ENCODE measurements at regions not wholly inside any gene's neighbourhood (a gene's known extent, or its start where the extent isn't known, plus 50 kb on each side); places are given as distances from the start of the nearest gene placed in this dataset.

DNA sequence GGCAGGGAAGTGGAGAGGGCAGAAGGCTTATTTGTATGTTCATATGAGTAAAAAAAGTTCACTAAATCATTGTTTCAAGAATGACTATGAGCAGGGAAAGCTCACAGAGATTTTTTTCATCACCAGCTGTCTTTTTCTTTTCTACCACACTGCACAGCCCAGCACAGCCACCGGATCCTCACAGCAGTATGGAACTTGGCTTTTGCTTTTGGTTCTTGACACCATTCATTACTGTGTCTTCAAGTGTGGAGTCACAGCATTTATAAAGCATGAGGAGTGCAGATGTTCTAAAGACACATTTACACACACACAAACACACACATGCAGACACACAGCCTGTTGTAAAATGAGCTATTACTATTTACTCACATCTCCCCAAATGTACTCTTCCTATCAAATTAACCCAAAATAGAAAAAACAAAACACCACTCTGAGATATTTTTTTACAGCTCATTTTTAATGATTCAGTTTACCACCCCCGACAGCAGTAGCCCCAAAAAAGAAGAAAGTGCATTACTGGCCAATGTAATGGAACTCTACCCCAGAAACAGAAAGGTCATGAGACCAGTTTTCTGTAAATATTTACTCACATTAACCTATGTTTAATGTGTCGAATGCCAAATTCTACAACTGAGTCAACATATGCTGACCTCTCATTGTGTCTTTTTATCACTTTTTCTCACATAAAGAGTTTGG, 60.5 kb downstream of the BTG1 start:
- DNase-seq (ENCODE audit: low spot score) = no peak
- WGBS = 59% methylated on average over 3 of the region's 3 CpGs
- Histone ChIP-seq H3K36me3 (ENCODE audit: control insufficient read depth in 4 of 4, insufficient read depth in 3 of 4, low read depth in 1 of 4, low read length in 3 of 4) (no peaks in the 10 kb centered on the region), H3K27ac (ENCODE audit: low read depth in 1 of 2, low read length in 2 of 2) (no peak overlapping the region), H3K9me3 (ENCODE audit: control insufficient read depth in 4 of 4, low read length in 3 of 4) (no peaks in the 10 kb centered on the region), H3K27me3 (ENCODE audit: control insufficient read depth in 4 of 4, insufficient read depth in 4 of 4, low read length in 3 of 4) (no peaks in the 10 kb centered on the region), H3K9ac (ENCODE audit: low read depth in 1 of 2, low read length in 2 of 2) (no peak overlapping the region), H3K4me1 (ENCODE audit: control insufficient read depth in 4 of 4, insufficient read depth in 4 of 4, low read length in 3 of 4) (no peaks in the 10 kb centered on the region), H3K4me3 (ENCODE audit: low read depth in 1 of 3, low read length in 3 of 3) (no peak overlapping the region)
- TF ChIP-seq RXRA (IDR thresholded peaks at IDR 0.05) (peak in 1 of 2 donors; percentile 30), YY1 (IDR thresholded peaks at IDR 0.05) (no peak), GABPA (IDR thresholded peaks at IDR 0.05 in 1 of 2, conservative IDR thresholded peaks at IDR 0.05 in 1 of 2) (no peak), HNF4A (conservative IDR thresholded peaks at IDR 0.05) (peak in 1 of 2 donors; percentile 7), HNF4G (IDR thresholded peaks at IDR 0.05) (no peak), TAF1 (conservative IDR thresholded peaks at IDR 0.05) (no peak), FOXA2 (IDR thresholded peaks at IDR 0.05) (no peak), EGR1 (IDR thresholded peaks at IDR 0.05; ENCODE audit: low read depth in 2 of 2) (no peak), JUND (IDR thresholded peaks at IDR 0.05) (no peak)
- TF ChIP-seq, protein P1, sequence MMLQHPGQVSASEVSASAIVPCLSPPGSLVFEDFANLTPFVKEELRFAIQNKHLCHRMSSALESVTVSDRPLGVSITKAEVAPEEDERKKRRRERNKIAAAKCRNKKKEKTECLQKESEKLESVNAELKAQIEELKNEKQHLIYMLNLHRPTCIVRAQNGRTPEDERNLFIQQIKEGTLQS (IDR thresholded peaks at IDR 0.05) = no peak
- TF ChIP-seq, protein P2, sequence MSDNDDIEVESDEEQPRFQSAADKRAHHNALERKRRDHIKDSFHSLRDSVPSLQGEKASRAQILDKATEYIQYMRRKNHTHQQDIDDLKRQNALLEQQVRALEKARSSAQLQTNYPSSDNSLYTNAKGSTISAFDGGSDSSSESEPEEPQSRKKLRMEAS (IDR thresholded peaks at IDR 0.05) = no peak

DNA sequence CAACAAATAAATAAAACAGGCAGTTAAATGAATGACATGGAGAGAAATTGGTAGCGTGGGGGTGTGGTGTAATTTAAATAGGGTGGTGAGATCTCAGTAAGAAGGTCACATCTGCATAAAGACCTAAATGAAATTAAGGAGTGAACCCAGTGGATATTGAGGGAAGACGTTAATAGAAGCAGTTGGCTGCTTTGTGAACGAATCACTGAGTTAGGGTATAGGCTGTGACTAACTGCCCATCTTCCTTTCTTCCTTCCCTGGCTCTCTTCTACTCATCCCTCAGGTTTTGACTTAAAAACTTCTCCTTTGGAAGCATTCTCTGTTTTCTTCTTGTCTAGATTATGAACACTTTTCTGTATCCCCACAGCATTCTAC, 64.7 kb downstream of the BTG1 start:
- Histone ChIP-seq H3K27me3 (ENCODE audit: control insufficient read depth in 4 of 4, insufficient read depth in 4 of 4, low read length in 3 of 4) (no peaks in the 10 kb centered on the region), H3K9ac (ENCODE audit: low read depth in 1 of 2, low read length in 2 of 2) (no peak overlapping the region), H3K4me1 (ENCODE audit: control insufficient read depth in 4 of 4, insufficient read depth in 4 of 4, low read length in 3 of 4) (no peaks in the 10 kb centered on the region), H3K27ac (ENCODE audit: low read depth in 1 of 2, low read length in 2 of 2) (no peak overlapping the region), H3K4me3 (ENCODE audit: low read depth in 1 of 3, low read length in 3 of 3) (no peak overlapping the region), H3K9me3 (ENCODE audit: control insufficient read depth in 4 of 4, low read length in 3 of 4) (no peaks in the 10 kb centered on the region), H3K36me3 (ENCODE audit: control insufficient read depth in 4 of 4, insufficient read depth in 3 of 4, low read depth in 1 of 4, low read length in 3 of 4) (no peaks in the 10 kb centered on the region)
- no peak for TF ChIP-seq YY1 (IDR thresholded peaks at IDR 0.05)
- TF ChIP-seq, protein P3, sequence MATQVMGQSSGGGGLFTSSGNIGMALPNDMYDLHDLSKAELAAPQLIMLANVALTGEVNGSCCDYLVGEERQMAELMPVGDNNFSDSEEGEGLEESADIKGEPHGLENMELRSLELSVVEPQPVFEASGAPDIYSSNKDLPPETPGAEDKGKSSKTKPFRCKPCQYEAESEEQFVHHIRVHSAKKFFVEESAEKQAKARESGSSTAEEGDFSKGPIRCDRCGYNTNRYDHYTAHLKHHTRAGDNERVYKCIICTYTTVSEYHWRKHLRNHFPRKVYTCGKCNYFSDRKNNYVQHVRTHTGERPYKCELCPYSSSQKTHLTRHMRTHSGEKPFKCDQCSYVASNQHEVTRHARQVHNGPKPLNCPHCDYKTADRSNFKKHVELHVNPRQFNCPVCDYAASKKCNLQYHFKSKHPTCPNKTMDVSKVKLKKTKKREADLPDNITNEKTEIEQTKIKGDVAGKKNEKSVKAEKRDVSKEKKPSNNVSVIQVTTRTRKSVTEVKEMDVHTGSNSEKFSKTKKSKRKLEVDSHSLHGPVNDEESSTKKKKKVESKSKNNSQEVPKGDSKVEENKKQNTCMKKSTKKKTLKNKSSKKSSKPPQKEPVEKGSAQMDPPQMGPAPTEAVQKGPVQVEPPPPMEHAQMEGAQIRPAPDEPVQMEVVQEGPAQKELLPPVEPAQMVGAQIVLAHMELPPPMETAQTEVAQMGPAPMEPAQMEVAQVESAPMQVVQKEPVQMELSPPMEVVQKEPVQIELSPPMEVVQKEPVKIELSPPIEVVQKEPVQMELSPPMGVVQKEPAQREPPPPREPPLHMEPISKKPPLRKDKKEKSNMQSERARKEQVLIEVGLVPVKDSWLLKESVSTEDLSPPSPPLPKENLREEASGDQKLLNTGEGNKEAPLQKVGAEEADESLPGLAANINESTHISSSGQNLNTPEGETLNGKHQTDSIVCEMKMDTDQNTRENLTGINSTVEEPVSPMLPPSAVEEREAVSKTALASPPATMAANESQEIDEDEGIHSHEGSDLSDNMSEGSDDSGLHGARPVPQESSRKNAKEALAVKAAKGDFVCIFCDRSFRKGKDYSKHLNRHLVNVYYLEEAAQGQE (IDR thresholded peaks at IDR 0.05) = no peak
- no peak for TF ChIP-seq JUND (IDR thresholded peaks at IDR 0.05)
- TF ChIP-seq HNF4A (conservative IDR thresholded peaks at IDR 0.05) = no peak
- no peak for TF ChIP-seq NR2F2 (IDR thresholded peaks at IDR 0.05)
- no peak for TF ChIP-seq SP1 (IDR thresholded peaks at IDR 0.05)
- no peak for TF ChIP-seq HNF4G (IDR thresholded peaks at IDR 0.05)
- TF ChIP-seq, protein P2 (IDR thresholded peaks at IDR 0.05) = no peak
- TF ChIP-seq, protein P1 (IDR thresholded peaks at IDR 0.05) = no peak
- no peak for TF ChIP-seq FOXA1 (IDR thresholded peaks at IDR 0.05)
- TF ChIP-seq, protein P4, sequence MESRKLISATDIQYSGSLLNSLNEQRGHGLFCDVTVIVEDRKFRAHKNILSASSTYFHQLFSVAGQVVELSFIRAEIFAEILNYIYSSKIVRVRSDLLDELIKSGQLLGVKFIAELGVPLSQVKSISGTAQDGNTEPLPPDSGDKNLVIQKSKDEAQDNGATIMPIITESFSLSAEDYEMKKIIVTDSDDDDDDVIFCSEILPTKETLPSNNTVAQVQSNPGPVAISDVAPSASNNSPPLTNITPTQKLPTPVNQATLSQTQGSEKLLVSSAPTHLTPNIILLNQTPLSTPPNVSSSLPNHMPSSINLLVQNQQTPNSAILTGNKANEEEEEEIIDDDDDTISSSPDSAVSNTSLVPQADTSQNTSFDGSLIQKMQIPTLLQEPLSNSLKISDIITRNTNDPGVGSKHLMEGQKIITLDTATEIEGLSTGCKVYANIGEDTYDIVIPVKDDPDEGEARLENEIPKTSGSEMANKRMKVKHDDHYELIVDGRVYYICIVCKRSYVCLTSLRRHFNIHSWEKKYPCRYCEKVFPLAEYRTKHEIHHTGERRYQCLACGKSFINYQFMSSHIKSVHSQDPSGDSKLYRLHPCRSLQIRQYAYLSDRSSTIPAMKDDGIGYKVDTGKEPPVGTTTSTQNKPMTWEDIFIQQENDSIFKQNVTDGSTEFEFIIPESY (IDR thresholded peaks at IDR 0.05) = no peak
- TF ChIP-seq, protein P5, sequence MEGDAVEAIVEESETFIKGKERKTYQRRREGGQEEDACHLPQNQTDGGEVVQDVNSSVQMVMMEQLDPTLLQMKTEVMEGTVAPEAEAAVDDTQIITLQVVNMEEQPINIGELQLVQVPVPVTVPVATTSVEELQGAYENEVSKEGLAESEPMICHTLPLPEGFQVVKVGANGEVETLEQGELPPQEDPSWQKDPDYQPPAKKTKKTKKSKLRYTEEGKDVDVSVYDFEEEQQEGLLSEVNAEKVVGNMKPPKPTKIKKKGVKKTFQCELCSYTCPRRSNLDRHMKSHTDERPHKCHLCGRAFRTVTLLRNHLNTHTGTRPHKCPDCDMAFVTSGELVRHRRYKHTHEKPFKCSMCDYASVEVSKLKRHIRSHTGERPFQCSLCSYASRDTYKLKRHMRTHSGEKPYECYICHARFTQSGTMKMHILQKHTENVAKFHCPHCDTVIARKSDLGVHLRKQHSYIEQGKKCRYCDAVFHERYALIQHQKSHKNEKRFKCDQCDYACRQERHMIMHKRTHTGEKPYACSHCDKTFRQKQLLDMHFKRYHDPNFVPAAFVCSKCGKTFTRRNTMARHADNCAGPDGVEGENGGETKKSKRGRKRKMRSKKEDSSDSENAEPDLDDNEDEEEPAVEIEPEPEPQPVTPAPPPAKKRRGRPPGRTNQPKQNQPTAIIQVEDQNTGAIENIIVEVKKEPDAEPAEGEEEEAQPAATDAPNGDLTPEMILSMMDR (IDR thresholded peaks at IDR 0.05; ENCODE audit: low read depth, low read length, missing input control) = no peak
- TF ChIP-seq EGR1 (IDR thresholded peaks at IDR 0.05; ENCODE audit: low read depth in 2 of 2) = no peak
- TF ChIP-seq GABPA (IDR thresholded peaks at IDR 0.05 in 1 of 2, conservative IDR thresholded peaks at IDR 0.05 in 1 of 2) = no peak
- no peak for TF ChIP-seq RAD21 (IDR thresholded peaks at IDR 0.05)
- no peak for TF ChIP-seq TAF1 (conservative IDR thresholded peaks at IDR 0.05)
- TF ChIP-seq RXRA (IDR thresholded peaks at IDR 0.05) = no peak
- WGBS = 91% methylated on average over 3 of the region's 3 CpGs
- no peak for DNase-seq (ENCODE audit: low spot score)

Measured in liver (tissue), 8 donors.